ENCODE measurements at regions not wholly inside any gene's neighbourhood (a gene's known extent, or its start where the extent isn't known, plus 50 kb on each side); places are given as distances from the start of the nearest gene placed in this dataset.

- no peaks in the 10 kb centered on the region for H3K4me1 ChIP-seq (ENCODE audit: control insufficient read depth in 1 of 2, insufficient read depth in 2 of 2, low read length in 2 of 2)
- no peak overlapping the region for H3K4me3 ChIP-seq (ENCODE audit: low read depth in 1 of 2, low read length in 2 of 2)
- no peak overlapping the region for H3K27ac ChIP-seq (ENCODE audit: low read length)
- H3K9me3 ChIP-seq (ENCODE audit: control insufficient read depth in 1 of 2, low read length in 2 of 2), result no peaks in the 10 kb centered on the region
- peaks cover 3% of the 10 kb centered on the region for H3K27me3 ChIP-seq (ENCODE audit: low read depth, low read length)
- H3K36me3 ChIP-seq (ENCODE audit: control insufficient read depth in 1 of 2, insufficient read depth in 2 of 2, low read length in 2 of 2), result no peaks in the 10 kb centered on the region
Observed at GRCh38 chr4:3857269-3857926, 91.2 kb downstream of the ADRA2C start.

- H3K27me3 ChIP-seq (ENCODE audit: low read depth, low read length), result peaks cover 3% of the 10 kb centered on the region
Observed at GRCh38 chr4:3858046-3858730, 92.0 kb downstream of the ADRA2C start.

DNA sequence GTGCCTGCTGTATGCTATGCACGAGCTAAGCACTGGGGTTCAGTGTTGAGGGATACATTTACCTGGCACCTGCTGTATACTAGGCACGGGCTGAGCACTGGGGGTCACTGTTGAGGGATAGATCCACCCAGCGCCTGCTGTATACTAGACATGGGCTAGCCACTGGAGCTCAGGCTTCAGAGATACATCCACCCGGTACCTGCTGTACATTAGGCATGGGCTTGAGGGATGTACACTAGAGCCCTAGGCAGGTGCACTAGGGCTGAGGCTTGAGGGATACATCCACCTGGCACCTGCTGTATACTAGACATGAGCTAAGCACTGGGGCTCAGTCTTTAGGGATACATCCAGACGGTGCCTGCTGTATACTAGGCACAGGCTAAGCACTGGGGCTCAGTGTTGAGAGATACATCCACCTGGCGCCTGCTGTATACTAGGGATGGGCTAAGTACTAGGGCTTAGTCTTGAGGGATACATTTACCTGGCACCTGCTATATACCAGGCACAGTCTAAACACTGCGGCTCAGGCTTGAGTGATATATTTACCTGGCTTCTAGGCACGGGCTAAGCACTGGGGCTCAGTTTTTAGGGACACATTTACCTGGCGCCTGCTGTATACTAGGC, 92.7 kb downstream of the ADRA2C start:
- Histone ChIP-seq H3K4me1 (ENCODE audit: control insufficient read depth in 1 of 2, insufficient read depth in 2 of 2, low read length in 2 of 2) (no peaks in the 10 kb centered on the region), H3K27ac (ENCODE audit: low read length) (no peak overlapping the region), H3K36me3 (ENCODE audit: control insufficient read depth in 1 of 2, insufficient read depth in 2 of 2, low read length in 2 of 2) (no peaks in the 10 kb centered on the region), H3K4me3 (ENCODE audit: low read depth in 1 of 2, low read length in 2 of 2) (no peak overlapping the region), H3K9me3 (ENCODE audit: control insufficient read depth in 1 of 2, low read length in 2 of 2) (no peaks in the 10 kb centered on the region), H3K27me3 (ENCODE audit: low read depth, low read length) (peaks cover 3% of the 10 kb centered on the region)

More at GRCh38 chr4:3858046-3858730, 92.0 kb downstream of the ADRA2C start:
- H3K36me3 ChIP-seq (ENCODE audit: control insufficient read depth in 1 of 2, insufficient read depth in 2 of 2, low read length in 2 of 2), result no peaks in the 10 kb centered on the region
- no peak overlapping the region for H3K4me3 ChIP-seq (ENCODE audit: low read depth in 1 of 2, low read length in 2 of 2)
- no peaks in the 10 kb centered on the region for H3K9me3 ChIP-seq (ENCODE audit: control insufficient read depth in 1 of 2, low read length in 2 of 2)
- H3K27ac ChIP-seq (ENCODE audit: low read length), result no peak overlapping the region
- no peaks in the 10 kb centered on the region for H3K4me1 ChIP-seq (ENCODE audit: control insufficient read depth in 1 of 2, insufficient read depth in 2 of 2, low read length in 2 of 2)

GRCh38 chr4:3859571-3859970, 93.4 kb downstream of the ADRA2C start:
- no peaks in the 10 kb centered on the region for H3K36me3 ChIP-seq (ENCODE audit: control insufficient read depth in 1 of 2, insufficient read depth in 2 of 2, low read length in 2 of 2)

GRCh38 chr4:3860061-3860912, 94.1 kb downstream of the ADRA2C start:
- H3K9me3 ChIP-seq (ENCODE audit: control insufficient read depth in 1 of 2, low read length in 2 of 2), result no peaks in the 10 kb centered on the region
- no peaks in the 10 kb centered on the region for H3K36me3 ChIP-seq (ENCODE audit: control insufficient read depth in 1 of 2, insufficient read depth in 2 of 2, low read length in 2 of 2)
- no peak overlapping the region for H3K4me3 ChIP-seq (ENCODE audit: low read depth in 1 of 2, low read length in 2 of 2)
- no peaks in the 10 kb centered on the region for H3K27me3 ChIP-seq (ENCODE audit: low read depth, low read length)
- H3K27ac ChIP-seq (ENCODE audit: low read length), result no peak overlapping the region
- H3K4me1 ChIP-seq (ENCODE audit: control insufficient read depth in 1 of 2, insufficient read depth in 2 of 2, low read length in 2 of 2), result no peaks in the 10 kb centered on the region

More at GRCh38 chr4:3859571-3859970, 93.4 kb downstream of the ADRA2C start:
- Histone ChIP-seq H3K4me3 (ENCODE audit: low read depth in 1 of 2, low read length in 2 of 2) (no peak overlapping the region), H3K4me1 (ENCODE audit: control insufficient read depth in 1 of 2, insufficient read depth in 2 of 2, low read length in 2 of 2) (no peaks in the 10 kb centered on the region), H3K27me3 (ENCODE audit: low read depth, low read length) (peaks cover 2% of the 10 kb centered on the region), H3K9me3 (ENCODE audit: control insufficient read depth in 1 of 2, low read length in 2 of 2) (no peaks in the 10 kb centered on the region), H3K27ac (ENCODE audit: low read length) (no peak overlapping the region)

- H3K36me3 ChIP-seq (ENCODE audit: control insufficient read depth in 1 of 2, insufficient read depth in 2 of 2, low read length in 2 of 2), result no peaks in the 10 kb centered on the region
- H3K4me1 ChIP-seq (ENCODE audit: control insufficient read depth in 1 of 2, insufficient read depth in 2 of 2, low read length in 2 of 2), result no peaks in the 10 kb centered on the region
- H3K27me3 ChIP-seq (ENCODE audit: low read depth, low read length), result no peaks in the 10 kb centered on the region
- no peaks in the 10 kb centered on the region for H3K9me3 ChIP-seq (ENCODE audit: control insufficient read depth in 1 of 2, low read length in 2 of 2)
- no peak overlapping the region for H3K27ac ChIP-seq (ENCODE audit: low read length)
- H3K4me3 ChIP-seq (ENCODE audit: low read depth in 1 of 2, low read length in 2 of 2), result no peak overlapping the region
Observed at GRCh38 chr4:3860913-3861636, 94.9 kb downstream of the ADRA2C start.

DNA sequence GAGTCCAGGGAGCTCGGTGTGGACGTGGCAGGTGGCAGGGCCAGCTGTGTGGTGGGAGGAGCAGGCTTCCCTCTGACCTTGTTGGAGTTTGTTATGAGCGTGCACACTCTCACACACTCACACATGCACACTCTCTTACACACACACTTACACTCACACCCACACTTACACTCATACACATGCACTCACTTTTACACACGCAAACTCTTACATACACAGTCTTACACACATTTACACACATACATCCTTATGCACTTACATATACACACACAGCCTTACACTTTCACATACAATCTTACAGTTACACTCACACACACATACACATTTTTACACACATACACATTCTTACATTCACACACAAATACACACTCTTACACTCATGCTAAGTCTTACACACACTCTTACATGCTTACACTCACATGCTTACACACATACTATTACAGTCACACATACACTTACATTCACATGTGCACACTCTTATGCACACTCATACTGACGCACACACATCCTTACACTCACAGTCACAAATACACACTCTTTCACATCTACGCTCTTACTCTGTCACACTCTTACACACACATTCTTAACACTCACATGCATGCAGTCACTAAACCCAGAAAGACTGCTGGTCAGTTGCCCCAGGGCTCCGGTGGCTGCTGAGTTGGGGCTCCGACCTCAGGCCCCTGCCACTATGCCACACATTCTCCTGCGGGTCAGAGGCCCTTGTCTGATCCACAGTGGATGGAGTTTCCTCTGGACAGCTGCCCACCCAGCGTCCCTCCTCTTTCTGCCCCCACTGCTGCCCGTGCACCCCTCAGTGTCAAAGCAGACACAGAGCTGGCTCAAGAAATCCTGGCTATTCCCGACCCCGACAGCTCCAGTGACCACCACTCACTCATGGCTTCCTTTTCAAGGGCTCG, 95.8 kb downstream of the ADRA2C start:
- H3K27me3 ChIP-seq (ENCODE audit: low read depth, low read length), result no peaks in the 10 kb centered on the region
- H3K9me3 ChIP-seq (ENCODE audit: control insufficient read depth in 1 of 2, low read length in 2 of 2), result no peaks in the 10 kb centered on the region
- H3K4me1 ChIP-seq (ENCODE audit: control insufficient read depth in 1 of 2, insufficient read depth in 2 of 2, low read length in 2 of 2), result no peaks in the 10 kb centered on the region
- no peak overlapping the region for H3K4me3 ChIP-seq (ENCODE audit: low read depth in 1 of 2, low read length in 2 of 2)
- H3K27ac ChIP-seq (ENCODE audit: low read length), result no peak overlapping the region
- no peaks in the 10 kb centered on the region for H3K36me3 ChIP-seq (ENCODE audit: control insufficient read depth in 1 of 2, insufficient read depth in 2 of 2, low read length in 2 of 2)

- Histone ChIP-seq H3K27ac (ENCODE audit: low read length) (no peak overlapping the region), H3K36me3 (ENCODE audit: control insufficient read depth in 1 of 2, insufficient read depth in 2 of 2, low read length in 2 of 2) (no peaks in the 10 kb centered on the region), H3K4me3 (ENCODE audit: low read depth in 1 of 2, low read length in 2 of 2) (no peak overlapping the region), H3K27me3 (ENCODE audit: low read depth, low read length) (no peaks in the 10 kb centered on the region), H3K4me1 (ENCODE audit: control insufficient read depth in 1 of 2, insufficient read depth in 2 of 2, low read length in 2 of 2) (no peaks in the 10 kb centered on the region), H3K9me3 (ENCODE audit: control insufficient read depth in 1 of 2, low read length in 2 of 2) (no peaks in the 10 kb centered on the region)
Observed at GRCh38 chr4:3862640-3863420, 96.6 kb downstream of the ADRA2C start.

GRCh38 chr4:3863841-3864741, 97.9 kb downstream of the ADRA2C start:
- Histone ChIP-seq H3K9me3 (ENCODE audit: control insufficient read depth in 1 of 2, low read length in 2 of 2) (no peaks in the 10 kb centered on the region), H3K27ac (ENCODE audit: low read length) (no peak overlapping the region), H3K4me3 (ENCODE audit: low read depth in 1 of 2, low read length in 2 of 2) (no peak overlapping the region), H3K27me3 (ENCODE audit: low read depth, low read length) (no peaks in the 10 kb centered on the region), H3K36me3 (ENCODE audit: control insufficient read depth in 1 of 2, insufficient read depth in 2 of 2, low read length in 2 of 2) (no peaks in the 10 kb centered on the region), H3K4me1 (ENCODE audit: control insufficient read depth in 1 of 2, insufficient read depth in 2 of 2, low read length in 2 of 2) (no peaks in the 10 kb centered on the region)

Data from muscle layer of duodenum (tissue), 2 donors.